HG02759 (cell line): ENCODE measurements at regions not wholly inside any gene's neighbourhood (a gene's known extent, or its start where the extent isn't known, plus 50 kb on each side); places are given as distances from the start of the nearest gene placed in this dataset.
A peak's percentile ranks its signal among the peaks of the same experiment; 100 is the strongest.

Source experiments
- ATAC-seq: cut with Tn5 transposase; IDR thresholded peaks from one replicate; pipeline ENCODE4 v1.9.1; 2021; ENCODE audit warnings: mild to moderate bottlenecking, moderate library complexity; ENCODE audit not compliant: unreplicated experiment

DNA sequence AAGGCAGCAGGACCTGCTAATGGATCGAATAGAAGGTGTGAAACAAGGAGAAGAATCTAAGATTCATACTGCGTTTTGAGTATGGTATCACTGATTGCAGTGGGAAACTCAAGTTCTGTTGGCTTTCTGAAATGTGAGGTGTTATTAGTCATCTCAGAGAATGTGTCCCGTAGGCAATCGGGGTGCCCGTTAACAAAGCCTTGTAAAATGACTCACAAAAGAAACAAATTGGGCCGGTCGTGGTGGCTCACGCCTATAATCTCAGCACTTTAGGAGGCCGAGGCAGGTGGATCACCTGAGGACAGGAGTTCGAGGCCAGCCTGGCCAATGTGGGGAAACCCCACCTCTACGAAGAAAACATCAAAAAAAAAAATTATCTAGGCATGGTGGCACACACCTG, 118.2 kb upstream of the C7orf33 start:
- ATAC-seq: no peak

DNA sequence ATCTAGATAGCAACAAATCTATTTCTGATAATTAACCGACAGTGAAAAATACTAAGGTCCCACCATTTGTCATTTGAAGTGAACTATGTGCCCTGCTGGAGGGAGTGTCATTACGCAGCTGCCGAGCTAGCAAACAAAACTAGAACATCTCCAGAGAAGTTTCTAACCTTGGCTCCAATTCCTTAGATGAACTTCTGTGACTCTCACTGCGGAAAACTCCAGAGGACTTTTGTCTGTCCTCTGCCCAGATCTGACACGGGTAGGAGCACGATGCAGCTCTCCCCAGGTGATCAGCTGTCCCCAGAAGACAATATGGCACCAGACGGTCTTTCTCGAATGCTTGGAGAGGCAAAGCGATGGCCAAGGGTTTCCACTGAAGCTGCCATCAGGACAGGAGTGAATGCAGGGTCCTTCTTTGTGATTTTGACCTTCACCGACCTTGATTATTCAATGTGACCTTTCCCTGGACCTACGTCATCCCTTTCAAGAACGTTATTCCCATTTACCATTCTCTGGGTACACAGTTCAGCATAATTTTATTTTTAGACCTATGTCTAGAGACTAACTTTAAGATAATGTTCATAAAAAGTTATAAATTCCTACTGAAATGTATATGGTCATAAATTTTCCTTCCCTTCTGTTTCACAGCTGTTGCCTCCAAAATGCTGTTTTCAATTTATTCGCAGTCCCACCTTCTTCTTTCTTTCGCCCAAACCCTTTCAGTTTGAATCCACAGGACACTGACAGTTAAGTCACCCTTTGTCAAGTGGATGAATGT, 116.7 kb upstream of the C7orf33 start:
- no peak for ATAC-seq

DNA sequence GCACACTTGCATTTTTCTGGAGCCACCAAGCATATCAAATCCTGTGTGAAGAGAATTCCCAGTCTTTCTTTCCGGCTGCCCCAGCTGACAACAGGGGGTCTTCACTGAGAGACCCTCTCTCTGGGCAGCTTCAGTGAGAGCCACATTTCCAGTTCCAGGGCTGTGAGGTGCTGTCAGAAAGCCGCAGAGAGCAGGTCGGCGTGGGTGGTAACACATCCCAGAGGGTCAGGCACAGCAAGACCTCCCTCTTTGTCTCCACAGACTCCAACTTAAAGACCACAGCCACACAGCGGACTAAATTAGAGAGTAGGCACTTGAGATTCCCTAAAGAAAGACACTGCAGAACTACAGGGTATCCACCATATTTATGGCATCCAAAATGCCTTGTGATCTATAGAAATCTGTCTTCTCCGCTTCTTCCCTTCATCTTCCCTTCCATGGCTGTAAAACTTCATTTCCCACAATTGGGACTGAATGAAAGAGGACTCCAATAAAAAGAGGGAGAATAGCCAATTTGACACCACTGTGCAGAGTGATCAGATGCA, 116.0 kb upstream of the C7orf33 start:
- ATAC-seq: no peak

DNA sequence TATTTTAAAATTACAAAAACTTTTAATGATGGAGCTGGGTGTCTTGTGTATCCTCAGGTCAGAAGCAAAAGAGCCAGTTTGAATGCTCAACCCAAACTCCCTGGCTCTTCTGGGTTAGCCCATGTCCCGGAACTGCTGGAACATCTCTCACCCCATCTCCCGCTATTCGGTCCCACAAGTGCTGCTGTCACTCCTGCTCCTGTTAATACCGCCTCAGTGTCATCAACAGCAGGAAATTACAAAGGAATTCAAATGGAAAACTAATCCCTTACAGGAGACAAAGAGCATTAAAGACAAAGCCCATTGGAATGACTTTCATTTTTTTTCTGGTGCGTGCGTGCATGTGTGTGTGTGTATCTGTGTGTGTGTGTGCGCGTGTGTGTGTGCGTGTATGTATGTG, 112.0 kb upstream of the C7orf33 start:
- ATAC-seq: no peak

DNA sequence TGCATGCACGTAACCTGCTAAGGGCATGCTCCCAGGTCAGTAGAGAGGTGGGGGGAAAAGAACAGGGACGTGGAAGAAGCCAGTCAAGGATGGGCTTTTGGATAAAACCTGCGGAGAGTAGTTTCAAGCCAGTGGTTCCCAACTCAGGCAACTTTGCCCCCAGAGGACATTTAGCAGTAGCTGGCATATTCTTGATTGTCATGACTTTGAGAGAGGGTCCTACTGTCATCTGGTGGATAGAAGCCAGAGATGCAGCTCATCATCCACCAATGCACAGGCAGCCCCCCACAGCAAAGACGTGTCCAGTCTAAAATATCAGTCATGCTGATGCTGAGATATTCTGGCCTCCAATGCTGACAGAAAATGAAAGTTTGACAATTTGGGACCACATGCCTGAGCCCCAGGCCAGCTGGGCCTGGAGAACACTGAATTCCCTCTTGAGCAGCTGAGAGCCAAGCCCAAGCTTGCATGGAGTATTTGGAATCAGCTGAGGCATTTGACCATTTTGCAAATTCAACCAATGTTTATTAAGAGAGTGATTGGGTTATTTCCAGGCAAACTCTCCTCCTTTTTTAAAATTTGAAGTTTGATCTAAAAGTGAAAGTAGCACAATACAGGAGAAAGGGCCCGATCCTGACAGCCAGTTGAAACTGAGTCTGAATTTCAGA, 110.0 kb upstream of the C7orf33 start:
- no peak for ATAC-seq

DNA sequence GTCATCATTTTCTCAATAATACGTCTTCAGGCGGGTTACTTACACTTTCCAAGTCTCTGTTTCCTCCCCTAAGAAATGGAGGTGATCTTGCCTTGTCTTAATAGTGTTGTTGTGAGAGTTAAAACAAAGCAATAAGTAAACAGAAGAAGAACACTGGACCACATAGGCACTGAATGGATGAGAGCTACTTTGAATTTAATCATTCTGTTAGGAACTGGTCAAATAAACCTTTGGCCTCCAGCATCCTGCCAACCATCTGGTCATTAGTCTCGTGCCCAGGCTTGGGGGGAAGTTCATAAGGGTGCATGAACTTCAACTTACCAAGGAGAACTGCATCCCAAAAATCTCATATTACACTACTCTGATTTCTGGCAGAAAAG, 109.4 kb upstream of the C7orf33 start:
- ATAC-seq: no peak

DNA sequence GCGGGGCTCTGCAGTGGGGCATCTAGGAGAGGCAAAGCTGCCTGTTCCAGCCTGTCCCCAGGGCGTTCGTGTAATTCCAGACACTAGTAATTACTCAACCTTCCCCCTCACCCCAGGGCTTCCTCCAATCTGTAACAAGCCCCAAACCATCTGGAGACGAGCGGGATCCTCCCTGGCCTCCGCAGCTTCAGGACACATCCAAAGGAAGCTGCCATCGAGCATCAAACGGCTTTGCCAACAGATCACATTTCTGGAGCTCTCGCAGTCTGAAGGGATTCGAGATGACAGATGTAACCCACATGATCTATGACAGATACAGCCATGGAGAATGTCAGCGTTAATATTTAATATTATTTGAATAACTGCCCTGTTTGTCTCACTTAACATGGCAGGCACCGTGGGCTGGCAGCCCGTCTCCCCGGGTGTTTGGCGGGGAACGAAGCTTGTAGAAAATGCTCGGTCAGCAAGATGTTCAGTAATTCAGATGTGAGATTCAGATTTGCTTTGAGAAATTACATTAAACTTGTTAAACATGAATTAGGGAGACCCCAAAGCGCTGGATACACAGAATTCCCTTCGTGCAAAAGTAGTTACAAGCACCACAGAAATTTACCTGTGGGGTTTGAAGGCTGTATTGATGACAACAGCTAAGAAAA, 108.5 kb upstream of the C7orf33 start:
- no peak for ATAC-seq

DNA sequence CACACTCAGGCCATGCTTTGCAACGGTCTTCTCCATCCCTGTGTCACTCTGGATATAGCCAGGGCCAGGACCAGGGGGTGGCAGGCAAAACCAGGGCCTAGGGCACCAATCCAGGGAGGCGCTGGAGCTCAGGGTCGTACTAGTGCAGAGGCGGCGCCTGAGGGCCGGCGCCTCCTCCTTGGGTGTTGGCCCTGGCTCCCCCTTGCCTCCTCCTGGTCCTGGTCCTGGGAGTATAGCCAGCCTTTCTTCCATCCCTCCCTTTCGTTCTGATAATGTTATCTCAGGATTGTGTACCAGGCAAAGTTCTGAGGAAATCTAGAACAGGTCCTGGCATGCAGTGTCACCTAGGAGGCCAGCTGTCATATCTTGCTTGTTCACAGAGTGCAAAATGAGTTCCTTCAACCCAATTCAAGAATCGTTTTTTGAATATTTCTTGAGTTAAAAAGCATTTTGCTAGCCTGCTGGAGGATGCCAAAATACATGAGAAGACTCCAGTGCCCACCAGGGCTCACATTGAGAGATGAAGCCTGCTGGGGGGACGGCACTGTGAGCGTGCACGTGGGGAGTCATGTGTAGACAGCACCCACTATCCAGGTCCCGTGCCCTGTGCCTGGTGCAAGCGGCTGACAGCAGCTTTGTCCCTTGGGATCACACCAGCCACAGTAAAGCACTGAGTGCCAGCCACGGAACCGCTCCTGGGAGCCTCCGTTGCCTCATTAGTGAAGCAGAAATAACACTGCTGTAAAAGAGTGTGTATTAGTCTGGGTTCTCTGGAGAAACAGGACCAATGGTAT, 106.9 kb upstream of the C7orf33 start:
- ATAC-seq: no peak

DNA sequence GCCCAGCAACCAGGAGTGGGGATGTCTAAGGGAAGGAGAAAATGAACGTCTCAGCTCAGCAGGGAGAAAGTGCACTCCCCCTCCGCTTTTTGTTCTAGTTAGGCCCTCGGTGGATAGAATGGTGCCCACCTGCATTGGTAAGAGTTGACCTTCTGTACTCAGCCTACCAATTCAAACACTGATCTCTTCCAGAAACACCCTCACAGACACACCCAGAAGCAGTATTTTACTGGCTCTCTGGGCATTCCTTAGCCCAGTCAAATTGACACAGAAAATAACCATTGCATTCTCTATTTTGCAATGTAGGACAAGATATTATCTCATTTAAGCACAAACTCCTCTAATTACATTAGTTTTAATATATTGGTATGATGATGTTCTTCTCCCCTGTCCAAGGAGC, 106.1 kb upstream of the C7orf33 start:
- no peak for ATAC-seq

DNA sequence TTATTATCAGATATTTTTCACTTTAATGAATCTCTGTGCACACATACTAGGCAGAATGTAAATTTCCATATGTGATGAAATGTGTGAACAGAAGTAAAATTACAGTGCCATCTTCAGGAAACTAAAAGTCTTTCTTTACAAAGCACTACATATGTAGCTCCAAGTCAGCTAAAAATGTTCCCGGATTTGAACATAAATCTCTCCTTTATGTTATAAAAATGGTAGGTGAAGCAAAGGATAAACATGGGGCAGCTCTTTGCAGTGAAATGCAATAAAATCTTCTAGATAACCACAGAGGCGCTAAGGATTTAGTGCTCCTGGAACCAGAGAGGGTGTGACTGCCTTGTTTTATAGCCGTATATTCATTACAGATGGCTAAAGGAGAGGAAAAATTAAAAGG, 104.9 kb upstream of the C7orf33 start:
- no peak for ATAC-seq

DNA sequence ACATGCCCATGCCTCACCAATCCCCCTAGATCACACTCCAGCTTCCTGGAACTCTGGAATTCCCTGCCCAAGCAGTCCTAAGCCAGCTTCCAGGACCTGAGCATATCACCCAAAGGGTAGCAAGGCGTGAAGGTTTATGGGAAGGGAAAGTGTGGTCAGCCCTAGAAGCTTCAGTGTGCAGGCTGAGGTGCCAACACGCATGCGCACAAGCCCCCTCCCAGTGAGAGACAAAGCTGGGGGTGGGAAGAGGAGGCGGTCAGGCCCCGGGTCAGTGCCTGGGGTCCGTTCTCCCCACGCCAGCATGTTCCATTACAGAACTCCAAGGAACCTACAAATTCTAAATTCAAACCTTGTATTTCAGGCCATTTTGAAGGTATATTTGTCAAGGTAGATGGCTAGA, 103.6 kb upstream of the C7orf33 start:
- no peak for ATAC-seq

DNA sequence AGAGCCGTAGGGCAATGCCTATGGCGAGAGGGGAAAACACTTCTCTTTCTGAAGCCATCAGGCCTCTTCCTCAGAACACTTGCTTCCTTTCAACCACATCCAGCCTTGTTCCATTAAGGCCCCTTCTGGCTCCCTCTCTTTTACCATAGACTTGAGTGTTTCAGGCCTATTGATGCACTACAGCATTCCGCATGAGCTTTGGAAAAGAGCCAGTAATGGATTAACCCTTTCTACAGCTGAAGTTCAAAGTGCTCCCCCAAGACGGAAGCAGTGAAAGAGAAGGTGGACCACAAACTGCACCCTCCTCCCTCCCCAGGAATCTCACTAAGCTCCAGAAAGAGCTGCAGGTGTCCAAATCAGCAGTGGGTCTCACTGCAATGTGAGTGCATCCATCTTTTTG, 102.7 kb upstream of the C7orf33 start:
- ATAC-seq: no peak

DNA sequence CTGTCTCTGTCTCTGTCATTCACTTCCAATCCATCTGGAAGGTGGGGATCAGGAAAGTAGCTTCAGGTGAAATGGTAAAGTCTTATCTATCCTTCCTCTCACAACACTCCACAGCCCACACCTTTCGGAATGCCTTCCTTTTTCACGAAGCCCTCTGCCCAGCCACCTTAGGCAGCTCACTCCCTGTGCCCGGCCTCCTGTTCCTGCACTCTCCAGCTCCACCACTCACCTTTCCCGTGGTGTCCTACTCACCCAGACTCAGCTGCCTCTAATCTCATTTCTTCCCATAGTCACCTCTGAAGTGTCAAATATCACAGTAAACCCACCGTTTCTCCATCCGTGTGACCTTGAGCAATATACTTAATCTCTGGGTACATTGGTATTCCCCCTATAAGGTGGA, 100.9 kb upstream of the C7orf33 start:
- ATAC-seq: no peak

DNA sequence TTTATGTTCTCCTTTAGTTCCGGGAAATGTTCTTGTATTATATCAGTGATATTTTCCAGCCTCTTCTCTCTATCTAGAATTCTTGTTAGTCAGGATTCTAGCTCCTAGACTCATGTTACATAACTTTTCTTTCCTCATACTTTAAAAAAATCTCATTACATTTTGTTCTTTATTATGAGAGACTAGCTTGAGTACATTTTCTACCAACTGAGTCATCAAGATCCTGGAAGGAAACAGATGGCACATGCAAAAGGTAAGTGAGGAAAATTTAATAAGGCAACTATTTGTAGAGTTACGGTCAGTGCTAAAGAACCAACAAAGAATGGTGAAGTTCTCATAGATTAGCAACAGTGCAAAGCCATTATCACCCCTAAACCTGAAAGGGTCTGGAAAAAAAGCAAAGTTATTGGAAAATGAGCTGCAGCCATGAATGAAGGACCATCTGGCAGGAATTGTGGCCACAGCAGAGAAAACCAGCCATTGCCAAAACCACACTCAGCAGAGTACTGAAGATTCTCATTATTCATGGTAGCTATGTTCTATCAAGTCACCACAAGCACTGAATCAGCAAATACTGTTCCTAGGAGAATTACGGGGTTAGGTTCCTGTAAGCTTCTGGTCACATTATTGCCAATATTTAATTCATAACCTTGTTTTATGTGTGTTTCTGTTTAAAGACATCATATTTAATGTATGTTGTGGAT, 98.3 kb upstream of the C7orf33 start:
- no peak for ATAC-seq

DNA sequence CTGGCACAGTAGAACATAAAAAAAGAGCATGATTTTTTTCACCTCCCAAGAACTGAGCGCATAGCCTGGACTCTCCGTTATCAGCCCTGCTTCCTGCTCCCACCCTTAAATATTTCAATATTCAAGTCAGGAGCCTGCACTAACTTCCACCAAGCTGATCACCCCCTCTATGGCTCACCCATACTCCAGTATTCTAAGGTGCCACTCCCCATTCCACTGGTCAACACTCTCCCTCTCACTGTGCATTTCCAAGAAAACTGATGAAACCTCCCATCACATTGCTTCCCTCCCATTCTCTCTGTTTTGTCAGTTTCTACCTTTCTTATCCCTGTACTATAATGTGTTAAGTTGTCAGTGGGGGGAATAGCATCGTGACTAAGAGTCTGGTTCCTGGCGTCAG, 95.0 kb upstream of the C7orf33 start:
- no peak for ATAC-seq

DNA sequence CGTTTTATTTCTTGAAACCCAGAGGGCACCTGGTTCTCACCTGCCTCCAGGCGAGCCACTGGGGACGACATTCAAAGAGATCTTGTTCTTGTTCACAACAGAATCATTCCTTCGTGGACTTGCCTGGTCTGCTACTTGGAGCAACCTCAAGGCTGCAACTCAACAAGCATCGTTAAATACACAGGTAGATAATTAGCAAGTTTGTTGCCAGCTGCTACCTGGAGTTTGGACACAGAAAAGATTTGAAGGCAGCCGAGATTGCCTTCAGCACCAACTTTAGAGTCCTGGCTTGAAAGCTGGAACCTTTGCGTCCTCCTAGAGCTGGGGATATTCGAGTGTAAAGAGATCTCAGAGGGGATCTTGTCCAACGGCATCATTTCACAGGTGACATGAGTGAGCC, 89.6 kb upstream of the C7orf33 start:
- ATAC-seq: no peak

DNA sequence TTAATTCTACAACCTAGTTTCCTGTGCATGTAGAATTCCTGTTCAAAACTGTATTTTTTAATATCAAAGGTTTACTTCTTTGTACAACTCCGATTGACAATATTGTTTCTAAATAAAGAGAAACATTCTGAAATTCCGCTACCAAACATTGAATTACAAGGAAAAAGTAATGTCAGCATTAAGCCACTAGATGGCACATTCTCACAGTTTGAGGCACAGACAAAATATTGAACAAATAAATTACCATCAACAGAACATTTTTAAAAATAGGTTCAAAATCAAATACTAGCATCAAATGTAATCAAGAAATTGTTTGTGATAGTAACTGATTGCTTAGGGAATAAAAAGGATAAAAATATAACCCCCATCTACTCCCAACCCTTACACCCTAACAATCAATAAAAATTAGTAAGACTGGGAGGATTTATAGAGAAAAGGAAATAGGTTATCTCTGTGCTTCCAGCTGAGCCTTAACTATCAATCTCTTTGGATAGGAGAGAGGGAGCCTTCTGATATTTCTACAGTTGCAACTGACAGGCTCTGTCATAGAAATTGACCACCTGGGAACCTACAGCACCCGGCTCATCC, 86.6 kb upstream of the C7orf33 start:
- ATAC-seq: no peak

DNA sequence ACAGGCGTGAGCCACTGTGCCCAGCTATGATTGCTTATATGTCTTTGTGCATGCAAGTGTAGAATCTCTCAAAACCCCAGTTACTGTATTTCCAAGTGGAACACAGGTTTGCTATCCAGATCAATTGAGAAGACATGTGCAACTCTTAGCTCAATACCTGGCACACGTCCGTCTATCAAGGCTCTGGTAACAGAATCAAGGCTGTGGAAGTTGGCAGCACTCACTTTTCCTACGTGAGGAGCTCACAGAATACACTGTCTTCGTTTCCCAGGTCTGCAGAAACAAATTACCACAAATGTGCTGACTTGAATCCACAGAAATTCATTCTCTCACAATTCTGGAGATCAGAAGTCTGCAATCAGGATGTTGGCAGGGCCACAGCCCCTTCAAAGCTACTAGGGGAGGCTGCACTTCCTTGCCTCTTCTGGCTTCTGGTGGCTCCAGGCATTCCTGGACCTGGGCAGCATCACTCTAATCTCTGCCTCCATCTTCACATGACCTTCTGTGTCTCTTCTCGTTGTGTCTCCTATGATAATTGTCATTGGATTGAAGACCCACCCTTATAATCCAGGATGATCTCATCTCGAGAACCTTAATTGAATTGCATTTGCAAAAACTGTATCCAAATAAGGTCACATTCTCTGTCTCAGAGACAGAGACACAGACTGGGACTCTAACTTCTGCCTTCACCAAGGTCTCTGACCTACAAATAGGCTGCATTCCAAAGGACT, 84.8 kb upstream of the C7orf33 start:
- ATAC-seq: no peak

DNA sequence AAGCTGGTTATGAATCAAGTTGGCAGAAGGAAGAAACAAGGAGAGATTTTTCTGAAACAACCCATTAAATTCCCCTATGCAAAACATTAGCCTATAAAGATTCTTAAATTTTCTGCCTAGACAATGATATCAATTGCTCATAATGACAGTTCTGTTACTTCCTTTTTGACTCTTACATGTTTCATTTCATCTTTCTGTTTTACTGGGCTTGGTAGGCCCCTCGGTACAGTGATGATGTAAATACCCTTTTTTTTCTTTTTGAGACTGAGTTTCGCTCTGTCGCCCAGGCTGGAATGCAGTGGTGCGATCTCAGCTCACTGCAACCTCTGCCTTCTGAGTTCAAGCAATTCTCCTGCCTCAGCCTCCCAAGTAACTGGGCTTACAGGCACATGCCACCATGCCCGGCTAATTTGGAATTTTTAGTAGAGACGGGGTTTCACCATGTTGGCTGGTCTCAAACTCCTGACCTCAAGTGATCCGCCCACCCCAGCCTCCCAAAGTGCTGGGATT, 83.4 kb upstream of the C7orf33 start:
- ATAC-seq: peak; percentile 95
